NB4 (cell line): ENCODE measurements at regions not wholly inside any gene's neighbourhood (a gene's known extent, or its start where the extent isn't known, plus 50 kb on each side); places are given as distances from the start of the nearest gene placed in this dataset.

Source experiments
- CTCF ChIP-seq: IDR thresholded peaks from one replicate; pipeline ENCODE4 v1.5.1; 2012; ENCODE audit warnings: low read depth, low read length
- MAX ChIP-seq: IDR thresholded peaks from 2 replicates; pipeline ENCODE4 v1.6.1; 2011; ENCODE audit warnings: low read depth, low read length
- MYC ChIP-seq: IDR thresholded peaks from 2 replicates; pipeline ENCODE4 v1.6.1; 2011; ENCODE audit warnings: low read depth, low read length

GRCh38 chr11:81472646-81473045 is 1261.0 kb downstream of the FAM181B start:
- TF ChIP-seq CTCF (no peak), MAX (no peak), MYC (no peak)
